HEK293 (cell line): ENCODE measurements at regions not wholly inside any gene's neighbourhood (a gene's known extent, or its start where the extent isn't known, plus 50 kb on each side); places are given as distances from the start of the nearest gene placed in this dataset.

ENCODE experiments used
- CTCF ChIA-PET: fragments of 350-600 bp; formaldehyde crosslinking; extraction: SDS; loops from one replicate; lab custom pipeline; 2021; ENCODE audit warnings: antibody characterized with exemption; lab: Yijun Ruan, JAX
- POLR2A ChIA-PET: fragments of 300-600 bp; formaldehyde crosslinking; extraction: SDS; loops from one replicate; lab custom pipeline; 2020; ENCODE audit warnings: antibody characterized with exemption, inconsistent platforms; lab: Yijun Ruan, JAX
- H3K27ac ChIP-seq: fragments of 200-500 bp; sonication (Bioruptor generic); 2 replicates; pipeline ENCODE4 v1.5.1; 2014; ENCODE audit warnings: low read depth, low read length, control low read depth, inconsistent platforms; ENCODE audit errors: extremely low read depth
- H3K36me3 ChIP-seq, 2 experiments: fragments of 200-500 bp in 1 of 2; sonication (Bioruptor generic) in 1 of 2; 1 replicate in 1 of 2; 2 replicates in 1 of 2; pipeline ENCODE4 v1.5.1; 2014 to 2017; ENCODE audit warnings: inconsistent platforms in 2 of 2, low read length in 2 of 2; ENCODE audit not compliant: control insufficient read depth in 2 of 2, insufficient read depth in 1 of 2
- H3K4me1 ChIP-seq: fragments of 200-500 bp; sonication (Bioruptor generic); 2 replicates; pipeline ENCODE4 v1.5.1; 2014; ENCODE audit warnings: mild to moderate bottlenecking, low read length, inconsistent platforms; ENCODE audit not compliant: control insufficient read depth, insufficient read depth
- H3K4me3 ChIP-seq: 2 replicates; pipeline ENCODE4 v1.5.1; 2011; ENCODE audit warnings: low read depth, mild to moderate bottlenecking, control low read depth, low read length, moderate library complexity
- H3K9me3 ChIP-seq: fragments of 200-500 bp; sonication (Bioruptor generic); 2 replicates; pipeline ENCODE4 v1.5.1; 2014; ENCODE audit warnings: low read depth, low read length, inconsistent platforms; ENCODE audit not compliant: control insufficient read depth, insufficient read depth
- HOXD13 ChIP-seq: sonication (generic); formaldehyde crosslinking; IDR thresholded peaks from 2 replicates; pipeline ENCODE4 v1.8.0; 2022; ENCODE audit warnings: missing genetic modification reagents, borderline replicate concordance
- ZBTB20 ChIP-seq: fragments of 450-650 bp; formaldehyde crosslinking; IDR thresholded peaks from 2 replicates; pipeline ENCODE4 v1.5.1; 2016; ENCODE audit warnings: missing biosample characterization, missing genetic modification characterization
- ZFP3 ChIP-seq: fragments of 450-650 bp; formaldehyde crosslinking; IDR thresholded peaks from 2 replicates; pipeline ENCODE4 v1.5.1; 2016; ENCODE audit warnings: low read depth, missing biosample characterization, missing genetic modification characterization
- ZFP37 ChIP-seq: fragments of 450-650 bp; formaldehyde crosslinking; IDR thresholded peaks from 2 replicates; pipeline ENCODE4 v1.5.1; 2016; ENCODE audit warnings: missing biosample characterization, missing genetic modification characterization
- ZFP41 ChIP-seq: fragments of 450-650 bp; formaldehyde crosslinking; IDR thresholded peaks from 2 replicates; pipeline ENCODE4 v1.5.1; 2016; ENCODE audit warnings: missing biosample characterization, missing genetic modification characterization, borderline replicate concordance
- ZFP69B ChIP-seq: fragments of 450-650 bp; formaldehyde crosslinking; IDR thresholded peaks from 2 replicates; pipeline ENCODE4 v1.5.1; 2016; ENCODE audit warnings: missing biosample characterization, missing genetic modification characterization
- ZNF169 ChIP-seq: fragments of 450-650 bp; formaldehyde crosslinking; IDR thresholded peaks from 2 replicates; pipeline ENCODE4 v1.5.1; 2016; ENCODE audit warnings: missing biosample characterization, missing genetic modification characterization
- ZNF175 ChIP-seq: fragments of 450-650 bp; formaldehyde crosslinking; IDR thresholded peaks from 2 replicates; pipeline ENCODE4 v1.5.1; 2016; ENCODE audit warnings: missing biosample characterization, missing genetic modification characterization
- ZNF19 ChIP-seq: fragments of 450-650 bp; formaldehyde crosslinking; IDR thresholded peaks from 2 replicates; pipeline ENCODE4; 2016; ENCODE audit warnings: missing biosample characterization, missing genetic modification characterization, low read depth
- ZNF202 ChIP-seq: fragments of 450-650 bp; formaldehyde crosslinking; IDR thresholded peaks from 2 replicates; pipeline ENCODE4 v1.5.1; 2016; ENCODE audit warnings: missing biosample characterization, missing genetic modification characterization, borderline replicate concordance
- ZNF221 ChIP-seq: fragments of 450-650 bp; formaldehyde crosslinking; IDR thresholded peaks from 2 replicates; pipeline ENCODE4 v1.5.1; 2017; ENCODE audit warnings: missing biosample characterization, missing genetic modification characterization, borderline replicate concordance
- ZNF335 ChIP-seq: fragments of 450-650 bp; formaldehyde crosslinking; conservative IDR thresholded peaks from 2 replicates; pipeline ENCODE4 v1.5.1; 2016; ENCODE audit warnings: missing biosample characterization, missing genetic modification characterization
- ZNF596 ChIP-seq: fragments of 450-650 bp; IDR thresholded peaks from 2 replicates; pipeline ENCODE4 v1.5.0; 2018; ENCODE audit warnings: missing biosample characterization, mild to moderate bottlenecking, missing genetic modification characterization, moderate library complexity
- ZNF629 ChIP-seq: fragments of 450-650 bp; formaldehyde crosslinking; IDR thresholded peaks from 2 replicates; pipeline ENCODE4 v1.5.1; 2017; ENCODE audit warnings: missing biosample characterization, missing genetic modification characterization
- ZNF785 ChIP-seq: fragments of 450-650 bp; formaldehyde crosslinking; IDR thresholded peaks from 2 replicates; pipeline ENCODE4 v1.5.1; 2016; ENCODE audit warnings: missing biosample characterization, missing genetic modification characterization
- ZNF830 ChIP-seq: fragments of 450-650 bp; IDR thresholded peaks from 2 replicates; pipeline ENCODE4 v1.5.0; 2018; ENCODE audit warnings: missing biosample characterization, missing genetic modification characterization, low read depth, mild to moderate bottlenecking, moderate library complexity
- TF ChIP-seq, protein P1 (sequence below): fragments of 450-650 bp; formaldehyde crosslinking; IDR thresholded peaks from 2 replicates; pipeline ENCODE4; 2016; ENCODE audit warnings: missing biosample characterization, missing genetic modification characterization

DNA sequence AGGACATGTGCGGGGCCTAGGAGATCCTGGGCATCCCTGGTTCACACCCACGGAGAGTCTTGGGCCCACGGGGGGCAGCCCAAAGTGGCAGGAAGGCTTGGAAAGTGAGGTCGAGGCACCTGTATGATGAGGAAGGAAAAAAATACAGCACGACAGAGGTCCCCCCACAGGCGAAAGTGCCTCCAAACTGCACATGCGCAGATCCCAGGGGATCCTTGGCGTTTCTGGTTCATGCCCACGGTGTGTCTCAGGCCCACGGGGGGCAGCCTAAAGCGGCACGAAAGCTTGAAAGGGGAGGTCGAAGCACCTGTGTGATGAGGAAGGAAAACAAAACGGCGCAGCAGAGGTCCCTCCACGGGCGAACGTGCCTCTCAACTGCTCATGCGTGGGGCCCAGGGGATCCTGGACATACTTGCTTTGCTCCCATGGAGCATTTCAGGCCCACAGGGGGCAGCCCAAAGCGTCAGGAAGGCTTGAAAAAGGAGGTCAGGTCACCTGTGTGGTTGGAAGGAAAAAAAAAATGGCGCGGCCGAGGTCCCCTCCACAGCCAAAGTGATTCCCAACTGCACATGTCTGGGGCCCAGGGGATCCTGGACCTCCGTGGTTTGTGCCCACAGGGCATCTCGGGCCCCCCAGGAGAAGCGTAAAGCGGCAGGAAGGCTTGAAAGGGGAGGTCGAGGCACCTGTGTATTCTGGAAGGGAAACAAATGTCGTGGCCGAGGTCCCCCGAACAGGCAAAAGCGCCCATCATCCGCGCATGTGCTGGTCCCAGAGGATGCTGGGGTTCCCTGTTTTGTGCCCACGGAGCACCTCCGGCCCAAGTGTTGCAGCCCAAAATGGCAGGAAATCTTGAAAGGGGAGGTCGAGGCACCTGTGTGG lies 582.6 kb downstream of the ALG10 start:
- H3K36me3 ChIP-seq: no peaks in the 10 kb centered on the region
- no peak overlapping the region for H3K4me3 ChIP-seq
- TF ChIP-seq ZNF19 (no peak), HOXD13 (CRISPR knock-in tag) (no peak), ZNF596 (tag by site-specific recombination) (no peak), ZNF785 (tag by site-specific recombination) (no peak), ZNF175 (tag by site-specific recombination) (no peak), ZFP41 (tag by site-specific recombination) (no peak), ZNF830 (tag by site-specific recombination) (no peak), ZNF629 (no peak), ZFP69B (no peak), ZNF169 (tag by site-specific recombination) (no peak), ZNF202 (tag by site-specific recombination) (no peak)
- H3K4me1 ChIP-seq: no peaks in the 10 kb centered on the region
- ChIA-PET POLR2A (no interaction called here), CTCF (no interaction called here)
- no peak overlapping the region for H3K27ac ChIP-seq
- no peaks in the 10 kb centered on the region for H3K9me3 ChIP-seq

- TF ChIP-seq ZFP37: no peak
- TF ChIP-seq, protein P1, sequence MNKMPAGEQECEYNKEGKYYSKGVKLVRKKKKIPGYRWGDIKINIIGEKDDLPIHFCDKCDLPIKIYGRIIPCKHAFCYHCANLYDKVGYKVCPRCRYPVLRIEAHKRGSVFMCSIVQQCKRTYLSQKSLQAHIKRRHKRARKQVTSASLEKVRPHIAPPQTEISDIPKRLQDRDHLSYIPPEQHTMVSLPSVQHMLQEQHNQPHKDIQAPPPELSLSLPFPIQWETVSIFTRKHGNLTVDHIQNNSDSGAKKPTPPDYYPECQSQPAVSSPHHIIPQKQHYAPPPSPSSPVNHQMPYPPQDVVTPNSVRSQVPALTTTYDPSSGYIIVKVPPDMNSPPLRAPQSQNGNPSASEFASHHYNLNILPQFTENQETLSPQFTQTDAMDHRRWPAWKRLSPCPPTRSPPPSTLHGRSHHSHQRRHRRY (tag by site-specific recombination): no peak
- TF ChIP-seq ZFP3 (tag by site-specific recombination): no peak
- no peak for TF ChIP-seq ZNF335 (tag by site-specific recombination)
- no peak overlapping the region for H3K27ac ChIP-seq
- ChIA-PET CTCF (no interaction called here), POLR2A (no interaction called here)
- H3K36me3 ChIP-seq: no peaks in the 10 kb centered on the region
- no peak overlapping the region for H3K4me3 ChIP-seq
- no peaks in the 10 kb centered on the region for H3K4me1 ChIP-seq
- H3K9me3 ChIP-seq: no peaks in the 10 kb centered on the region
Measured at GRCh38 chr12:34605510-34605887, 583.2 kb downstream of the ALG10 start.

- TF ChIP-seq ZBTB20 (tag by site-specific recombination) (no peak), ZNF221 (no peak)
- ChIA-PET POLR2A (no interaction called here), CTCF (no interaction called here)
- Histone ChIP-seq H3K4me3 (no peak overlapping the region), H3K36me3 (no peaks in the 10 kb centered on the region), H3K9me3 (no peaks in the 10 kb centered on the region), H3K27ac (no peak overlapping the region), H3K4me1 (no peaks in the 10 kb centered on the region)
Measured at GRCh38 chr12:34605955-34606748, 583.9 kb downstream of the ALG10 start.
